SIG-M5 treated with dmso at 0.1 percent for 504 hours (cell line): ENCODE measurements at regions not wholly inside any gene's neighbourhood (a gene's known extent, or its start where the extent isn't known, plus 50 kb on each side); places are given as distances from the start of the nearest gene placed in this dataset.

ENCODE experiments used
- DNase-seq: peaks from one replicate; lab custom pipeline; 2025; ENCODE audit not compliant: unreplicated experiment; lab: John Stamatoyannopoulos, UW

DNA sequence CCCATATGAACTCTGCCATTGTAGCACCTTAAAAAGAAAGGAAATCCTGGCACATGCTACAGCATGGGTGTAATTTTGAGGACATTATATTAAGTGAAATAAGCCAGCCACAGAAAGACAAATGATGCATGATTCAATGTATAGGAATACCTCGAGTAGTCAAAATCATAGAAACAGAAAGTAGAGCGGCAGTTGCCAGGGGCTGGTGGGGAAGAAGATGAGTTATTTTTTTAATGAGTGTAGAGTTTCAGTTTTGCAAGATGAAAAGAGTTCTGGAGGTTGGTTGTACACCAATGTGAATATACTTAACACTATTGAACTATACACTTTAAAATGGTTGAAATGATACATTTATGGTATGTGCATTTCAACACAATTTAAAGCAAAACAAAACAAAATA lies 133.0 kb downstream of the ZDHHC21 start:
- no peak for DNase-seq

DNA sequence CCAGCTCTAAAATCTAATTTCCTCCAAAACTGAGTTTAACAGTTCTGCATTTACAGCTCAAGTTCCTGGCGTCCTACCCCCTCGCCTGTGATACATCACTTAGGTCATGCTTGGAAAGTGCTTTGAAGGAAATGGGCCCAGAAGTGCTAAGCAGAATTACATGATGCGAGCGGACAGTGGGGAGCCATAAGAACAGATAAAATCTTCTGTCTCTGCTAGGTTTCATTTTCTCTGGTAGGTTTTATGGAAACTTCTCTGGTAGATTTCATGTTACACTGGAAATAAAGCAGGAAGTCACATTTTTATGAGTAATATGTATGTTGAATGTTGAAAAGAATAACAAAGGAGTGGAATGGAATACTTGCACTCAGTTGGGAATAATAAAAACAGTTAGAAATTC lies 138.3 kb downstream of the ZDHHC21 start:
- no peak for DNase-seq

DNA sequence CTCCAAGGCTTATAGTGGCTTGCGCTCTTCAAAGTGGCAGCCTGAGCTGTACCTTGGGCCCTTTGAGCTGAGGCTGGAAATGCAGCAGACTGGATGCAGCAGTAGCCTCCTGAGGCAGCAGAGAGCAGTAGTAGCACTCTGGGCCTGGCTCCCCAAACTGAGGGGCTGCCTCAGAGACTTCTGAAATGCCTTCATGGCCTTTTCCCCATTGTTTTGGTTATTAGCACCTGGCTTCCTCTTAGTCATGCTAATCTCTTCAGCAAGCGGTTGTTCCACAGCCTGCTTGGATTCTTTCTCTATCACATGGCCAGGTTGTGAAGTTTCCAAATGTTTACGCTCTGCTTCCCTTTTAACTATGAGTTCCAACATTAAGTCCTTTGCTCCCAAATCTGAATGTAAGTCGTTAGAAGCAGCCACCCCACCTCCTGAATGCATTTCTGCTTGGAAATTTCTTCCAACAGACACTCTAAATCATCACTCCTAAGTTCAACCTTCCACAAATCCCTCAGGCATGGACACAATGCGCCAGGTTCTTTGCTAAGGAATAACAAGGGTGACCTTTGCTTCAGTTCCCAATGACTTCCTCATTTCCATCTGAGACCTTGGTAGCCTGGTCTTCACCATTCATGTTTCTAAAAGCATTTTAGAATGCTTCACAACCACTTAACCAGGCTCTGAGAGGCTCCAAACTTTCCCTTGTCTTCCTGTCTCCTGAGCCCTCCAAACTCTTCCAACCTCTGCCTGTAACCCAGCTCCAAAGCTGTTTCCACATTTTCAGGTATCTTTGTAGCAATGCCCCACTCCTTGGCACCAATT lies 145.8 kb downstream of the ZDHHC21 start:
- DNase-seq, result no peak

DNA sequence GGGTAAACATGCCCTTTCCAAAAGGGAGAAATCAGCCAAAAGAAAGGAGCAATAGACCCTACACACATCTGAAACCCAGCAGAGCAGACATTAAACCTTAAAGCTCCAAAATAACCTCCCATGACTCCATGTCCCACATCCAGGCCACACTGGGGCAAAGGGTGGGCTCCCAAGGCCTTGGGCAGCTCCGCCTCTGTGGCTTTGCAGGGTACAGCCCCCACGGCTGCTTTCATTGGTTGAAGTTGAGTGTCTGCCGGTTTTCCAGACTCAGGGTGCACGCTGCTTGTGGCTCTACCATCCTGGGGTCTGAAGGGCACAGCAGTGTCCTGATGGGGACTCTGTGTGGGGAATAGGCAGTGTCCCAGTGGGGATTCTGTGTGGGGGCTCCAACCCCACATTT lies 146.5 kb downstream of the ZDHHC21 start:
- no peak for DNase-seq

DNA sequence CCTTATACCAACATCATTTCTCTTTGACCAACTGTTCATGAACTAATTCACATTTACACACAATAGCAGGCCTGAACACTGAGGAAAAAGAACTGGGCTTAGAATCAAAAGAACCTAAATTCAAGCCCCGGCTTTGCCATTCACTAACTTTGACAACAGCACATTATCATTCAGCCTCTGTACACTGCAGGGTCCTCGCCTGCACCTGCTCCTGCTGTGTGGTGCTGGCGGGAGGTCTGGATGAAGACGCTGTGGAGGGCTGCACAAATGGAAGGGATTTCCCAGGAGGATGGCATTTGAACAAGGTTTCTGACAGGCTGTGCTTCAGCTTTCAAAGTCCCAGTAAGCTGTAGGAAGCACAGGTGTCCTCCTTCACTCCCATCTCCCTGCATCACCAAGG lies 151.2 kb downstream of the ZDHHC21 start:
- DNase-seq, result no peak

DNA sequence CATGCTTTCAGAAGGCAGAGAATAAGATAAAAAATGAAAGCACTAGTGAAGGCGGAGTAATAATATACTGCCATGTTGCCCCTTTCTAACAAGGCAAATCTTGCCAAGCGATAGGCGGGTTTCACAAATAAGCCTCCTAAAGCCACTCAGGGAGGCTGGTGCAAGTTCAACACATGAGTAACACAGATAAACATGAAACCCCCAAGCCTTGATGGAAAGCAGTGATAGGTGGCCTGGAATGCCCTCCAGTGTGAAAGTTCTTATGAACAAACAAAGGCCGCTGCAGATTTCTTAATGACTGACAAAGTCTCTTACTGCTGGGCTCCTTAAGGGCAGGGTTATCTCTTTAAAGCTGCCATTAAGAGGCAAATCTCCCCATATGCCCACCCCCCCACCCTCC lies 154.7 kb downstream of the ZDHHC21 start:
- no peak for DNase-seq

DNA sequence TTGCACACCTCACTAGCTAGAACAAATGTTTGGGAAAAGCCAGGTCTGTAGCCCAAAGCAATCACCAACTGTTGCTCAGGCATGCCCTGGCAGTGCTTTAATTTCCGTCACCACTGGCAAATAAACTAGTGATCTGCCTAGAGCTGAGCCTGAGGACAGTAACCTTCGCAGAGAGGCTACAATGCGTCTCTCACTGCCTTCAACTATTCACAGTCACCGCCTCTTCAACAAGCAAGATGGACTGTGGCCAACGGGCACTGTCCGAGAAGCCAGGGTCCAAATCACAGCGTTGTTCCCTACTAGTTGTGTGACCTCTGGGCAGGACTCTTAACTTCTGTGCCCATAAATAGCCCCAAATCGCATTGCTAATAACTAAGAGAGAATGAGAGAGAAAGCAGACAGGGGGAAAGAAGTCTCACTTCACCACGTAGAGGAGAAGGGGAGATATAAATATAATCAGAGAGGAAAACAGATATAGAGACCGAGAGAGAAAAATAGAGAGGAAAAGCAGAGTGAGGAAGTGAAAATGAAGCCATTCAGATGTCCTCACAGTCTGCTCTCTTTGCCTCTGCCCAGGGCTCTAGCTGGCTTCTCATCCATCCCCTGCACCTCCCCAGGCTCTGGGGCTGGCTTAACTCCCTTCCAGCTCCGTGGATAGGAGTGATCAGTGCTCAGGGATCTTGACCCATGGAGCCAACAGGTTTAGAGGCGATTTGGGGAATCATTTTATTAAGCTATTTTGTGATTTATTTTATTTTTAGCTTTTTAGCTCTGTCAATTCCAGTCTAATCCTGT lies 157.9 kb downstream of the ZDHHC21 start:
- DNase-seq, result no peak

DNA sequence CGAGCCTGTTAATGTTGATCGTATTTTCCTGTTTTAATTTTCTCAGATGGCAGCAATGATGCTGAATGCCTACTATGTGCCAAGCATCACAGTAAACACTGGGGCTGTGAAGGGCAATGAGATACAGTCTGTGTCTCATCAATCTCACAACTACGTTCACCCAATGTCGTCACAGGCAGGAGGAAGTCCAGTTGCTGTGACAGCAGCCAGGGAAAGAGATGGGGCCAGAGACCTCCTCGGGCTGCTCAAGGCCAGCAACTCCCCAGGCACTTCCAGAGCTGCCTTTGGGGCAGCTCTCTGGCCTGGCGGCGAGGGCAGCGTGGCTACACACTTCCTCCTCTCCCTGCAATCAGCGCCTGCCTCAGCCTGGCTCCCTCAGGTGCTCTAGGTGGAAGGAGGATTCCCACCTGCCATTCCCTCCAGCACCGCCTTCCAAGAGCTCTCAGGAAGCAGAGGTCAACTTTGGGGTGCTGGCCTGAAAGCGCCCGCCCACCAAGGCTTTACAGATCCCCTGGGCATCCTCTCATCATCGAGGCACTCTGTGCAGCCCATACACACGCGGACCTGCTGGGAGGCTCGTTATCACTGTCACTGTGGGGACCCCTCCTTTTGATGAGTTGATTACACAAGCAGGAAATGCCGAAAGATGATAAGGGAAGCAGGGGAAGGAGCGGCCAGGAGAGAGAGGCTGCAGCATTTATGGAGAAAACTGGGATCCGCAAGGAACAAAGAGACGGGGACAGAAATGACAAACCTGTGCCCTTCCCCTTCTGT lies 159.2 kb downstream of the ZDHHC21 start:
- DNase-seq, result no peak

DNA sequence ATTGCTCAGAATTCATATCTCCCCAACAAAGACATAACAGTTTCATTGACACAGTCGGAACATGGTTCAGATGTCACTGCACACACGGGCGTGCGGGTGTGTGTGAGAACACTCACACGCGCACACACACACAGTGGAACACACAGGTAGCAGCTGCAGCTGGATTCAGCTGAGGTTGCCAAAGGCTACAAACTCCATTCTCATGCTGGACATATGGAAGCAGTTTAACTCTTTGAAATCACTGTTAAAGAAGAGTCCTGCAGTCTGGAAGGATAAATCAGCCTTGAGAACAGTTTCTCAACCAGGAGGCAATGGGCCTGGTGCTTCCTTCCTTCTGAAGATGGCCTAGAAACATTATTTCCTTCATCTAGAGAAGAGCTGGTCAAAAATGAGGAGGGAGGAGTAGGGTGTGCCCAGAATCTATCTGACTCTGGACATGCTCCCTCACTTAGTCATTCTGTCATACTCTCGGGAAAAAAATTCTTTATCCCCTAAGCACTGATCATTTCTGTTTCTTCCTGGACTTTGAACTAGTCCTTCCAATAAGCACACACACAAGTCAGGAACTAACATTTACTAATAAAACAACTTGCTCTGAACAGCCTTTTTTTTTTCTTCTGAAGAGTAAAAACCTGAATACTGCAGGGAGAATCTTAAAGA lies 160.6 kb downstream of the ZDHHC21 start:
- no peak for DNase-seq

DNA sequence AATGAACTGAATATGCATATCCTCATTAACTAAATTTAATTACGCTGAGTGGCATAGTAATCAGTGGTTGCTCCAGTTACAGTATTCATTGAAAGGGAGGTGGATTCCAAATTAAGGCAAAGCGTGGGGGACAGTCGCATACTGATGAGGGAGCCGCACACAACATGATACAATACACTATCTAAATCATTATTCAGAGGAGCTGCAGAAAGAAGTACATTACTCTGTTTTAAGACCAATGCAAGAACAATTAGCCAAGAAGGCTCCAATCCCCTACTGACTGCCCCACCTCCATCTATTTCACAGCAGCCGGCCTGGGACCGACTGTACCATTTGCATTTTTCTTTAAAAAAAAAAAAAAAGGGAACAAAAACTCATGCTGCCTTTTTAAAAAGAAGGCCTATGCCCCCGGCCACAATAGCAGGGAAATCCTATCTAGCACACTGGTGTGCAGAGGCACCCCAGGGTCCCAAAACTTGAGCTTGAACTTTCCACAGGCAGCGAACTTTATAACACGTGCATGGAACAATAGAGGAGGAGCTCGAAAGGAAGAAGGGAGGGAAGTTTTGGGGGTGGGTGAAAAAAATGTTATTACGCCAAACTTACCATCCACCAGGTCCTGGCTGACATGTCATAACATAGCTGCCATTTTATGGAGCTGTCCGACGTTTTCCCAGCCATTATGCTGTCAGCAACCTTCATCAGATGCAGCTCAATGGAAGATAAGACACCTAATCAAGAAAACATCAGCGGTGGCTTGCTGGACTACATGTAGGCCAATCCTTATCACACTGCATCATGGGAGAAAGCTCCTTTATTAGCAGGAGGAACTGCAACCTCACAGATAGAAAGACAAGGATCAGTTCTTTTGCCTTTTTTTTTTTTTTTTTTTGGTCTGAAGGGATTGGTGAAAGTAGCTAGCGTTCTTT lies 161.6 kb downstream of the ZDHHC21 start:
- DNase-seq, result no peak

DNA sequence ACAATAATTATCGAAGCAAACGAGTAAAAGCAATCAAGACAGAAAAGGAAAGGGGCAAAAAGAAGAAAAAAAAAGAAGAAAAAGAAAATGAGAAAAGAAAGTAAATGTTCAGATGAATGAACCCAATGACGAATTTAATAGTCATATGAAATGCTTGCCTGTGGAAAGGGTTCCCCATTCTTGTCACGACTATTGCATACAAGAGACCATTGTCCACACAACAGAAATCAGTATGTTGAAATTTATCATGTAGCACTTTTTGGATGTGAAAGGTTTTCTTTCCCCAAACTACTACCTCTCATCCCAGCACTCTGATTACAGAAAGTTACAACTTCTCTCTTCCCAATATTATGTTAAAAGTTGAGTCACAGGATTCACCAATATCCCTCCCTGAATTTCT lies 162.4 kb downstream of the ZDHHC21 start:
- DNase-seq, result no peak

DNA sequence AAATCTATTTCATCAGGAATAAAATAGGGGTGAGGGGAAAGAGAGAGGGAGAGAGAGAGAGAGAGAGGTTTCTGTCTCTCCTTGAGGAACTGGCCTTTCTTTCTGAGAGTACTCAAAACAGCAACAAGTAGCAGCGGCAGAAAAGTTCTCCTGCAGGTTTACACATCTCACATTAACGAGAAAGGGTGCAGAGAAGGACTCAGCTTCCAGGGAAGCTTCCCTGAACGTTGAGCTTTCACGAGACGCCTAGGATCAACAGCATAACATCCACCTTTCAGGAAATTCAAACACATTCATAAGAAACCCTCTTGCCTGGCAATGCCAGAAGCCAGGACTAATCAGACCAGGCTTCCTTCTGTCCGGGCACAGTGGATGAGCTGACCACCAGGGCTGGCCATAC lies 162.9 kb downstream of the ZDHHC21 start:
- DNase-seq, result no peak

DNA sequence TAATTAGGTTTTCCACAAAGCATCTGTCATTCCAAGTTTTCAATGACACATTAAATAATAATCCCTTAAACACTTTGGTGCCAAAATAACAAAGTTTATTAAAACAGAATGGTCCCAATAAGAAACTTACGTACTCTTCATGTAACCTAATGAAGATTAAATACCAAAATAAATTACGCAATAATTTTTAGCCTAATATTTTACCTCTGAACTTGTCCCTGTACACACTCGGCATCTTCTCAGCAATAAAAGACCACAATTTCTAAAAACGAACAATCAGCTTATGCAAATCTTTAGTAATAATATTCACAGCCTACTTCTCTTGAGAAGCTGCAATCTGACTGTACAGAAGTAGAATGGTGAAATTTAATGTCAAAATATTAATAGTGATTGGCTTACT lies 163.6 kb downstream of the ZDHHC21 start:
- no peak for DNase-seq

DNA sequence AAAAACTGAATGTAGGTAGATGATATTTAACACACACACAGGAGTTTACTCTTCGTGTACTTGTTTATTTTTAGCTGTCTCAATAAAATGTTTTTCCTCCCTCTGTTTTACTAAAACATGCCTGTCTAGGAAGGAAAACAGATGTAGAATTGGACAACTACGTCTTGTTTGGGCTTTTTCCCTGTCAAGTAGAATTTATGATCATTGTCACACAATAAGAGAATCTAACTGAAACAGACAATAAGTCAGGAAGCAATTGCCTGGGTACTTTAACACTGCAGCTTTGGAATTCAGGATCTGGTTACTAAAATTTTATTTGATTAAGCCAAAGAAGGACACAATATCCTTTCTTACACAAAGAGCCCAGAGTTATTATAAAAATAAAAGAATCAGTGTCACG lies 164.2 kb downstream of the ZDHHC21 start:
- no peak for DNase-seq

DNA sequence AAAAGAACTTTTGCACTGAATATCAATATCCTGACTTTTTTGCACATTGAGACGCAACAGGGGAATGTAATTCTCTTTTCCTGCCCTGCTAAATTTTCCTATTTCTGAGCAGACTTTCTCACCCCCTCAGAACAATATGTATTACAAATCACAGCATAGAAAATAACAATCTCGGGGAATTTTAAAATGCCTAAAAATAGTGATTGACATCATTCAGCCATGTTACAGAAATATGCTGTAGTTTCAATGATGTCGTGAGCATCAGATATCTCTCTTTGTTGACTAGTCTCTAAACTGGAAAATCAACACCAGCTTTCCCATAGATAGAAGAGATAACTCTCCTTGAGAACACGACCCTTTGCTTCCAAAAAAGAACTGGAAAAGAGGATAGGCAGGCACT lies 166.7 kb downstream of the ZDHHC21 start:
- DNase-seq, result no peak

DNA sequence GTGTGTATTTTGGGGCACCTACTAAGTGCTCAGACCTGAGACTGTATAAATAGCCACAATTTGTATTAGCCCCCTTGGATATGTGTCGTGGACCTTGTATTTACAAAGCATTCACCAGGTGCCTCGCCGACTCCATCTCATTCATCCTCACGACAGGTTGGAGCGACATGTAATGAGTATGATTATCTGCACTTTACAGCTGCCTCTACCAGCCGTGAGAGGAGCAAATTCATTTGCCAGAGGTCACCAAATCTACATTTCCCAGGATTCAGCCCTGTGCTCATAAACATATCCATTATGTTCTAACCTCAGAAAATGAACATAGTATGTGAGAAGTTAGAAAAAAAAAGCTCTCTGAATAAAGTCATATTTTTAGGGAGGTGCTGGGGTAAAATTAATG lies 167.4 kb downstream of the ZDHHC21 start:
- no peak for DNase-seq

DNA sequence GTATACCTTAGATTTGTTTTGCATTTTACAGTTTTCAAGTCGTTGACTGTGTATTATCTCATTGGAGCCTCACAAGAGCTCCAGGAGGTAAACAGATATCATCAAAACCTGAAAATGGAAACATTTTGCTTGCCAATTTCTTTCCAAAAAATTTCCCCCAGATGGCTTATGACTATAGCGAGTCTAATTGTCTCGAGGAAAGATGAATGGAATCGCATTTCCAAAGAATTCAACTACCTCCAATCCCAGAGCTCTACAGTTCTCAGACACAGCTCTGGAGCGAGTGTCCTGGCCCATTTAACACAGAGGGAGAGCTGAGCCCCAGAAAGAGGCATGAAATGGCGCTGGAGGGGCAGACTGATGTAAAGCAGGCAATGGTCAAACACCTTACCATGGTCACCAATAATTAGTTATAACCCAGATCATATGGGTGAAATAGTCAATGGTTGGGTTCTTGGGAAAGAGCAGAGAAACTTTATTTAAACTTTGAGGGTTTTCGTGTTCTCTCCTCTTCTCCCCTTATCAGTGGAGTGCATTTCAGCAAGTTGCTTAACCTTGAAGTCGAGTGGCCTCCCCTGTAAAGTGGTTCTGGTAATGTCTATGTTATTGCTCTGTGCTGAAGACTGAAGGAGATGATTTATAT lies 168.2 kb downstream of the ZDHHC21 start:
- no peak for DNase-seq

DNA sequence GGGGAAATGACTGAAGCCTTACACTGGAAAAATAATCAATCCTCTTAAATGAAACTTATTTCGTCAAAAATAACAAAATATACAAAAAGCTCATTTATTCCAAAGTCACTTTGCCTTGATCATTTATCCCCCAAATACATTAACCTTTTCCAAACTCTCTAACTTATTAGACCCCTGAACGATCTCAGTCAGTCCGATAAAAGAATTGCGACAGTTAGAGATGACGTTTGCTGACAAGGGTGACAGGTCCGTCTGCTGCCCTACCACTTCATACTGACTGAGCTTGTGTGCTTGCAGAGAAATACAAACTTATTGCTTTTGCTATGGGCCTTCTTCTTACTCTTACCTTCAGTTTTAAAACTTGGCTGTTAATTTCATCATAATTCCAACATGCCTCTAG lies 169.7 kb downstream of the ZDHHC21 start:
- DNase-seq, result no peak

DNA sequence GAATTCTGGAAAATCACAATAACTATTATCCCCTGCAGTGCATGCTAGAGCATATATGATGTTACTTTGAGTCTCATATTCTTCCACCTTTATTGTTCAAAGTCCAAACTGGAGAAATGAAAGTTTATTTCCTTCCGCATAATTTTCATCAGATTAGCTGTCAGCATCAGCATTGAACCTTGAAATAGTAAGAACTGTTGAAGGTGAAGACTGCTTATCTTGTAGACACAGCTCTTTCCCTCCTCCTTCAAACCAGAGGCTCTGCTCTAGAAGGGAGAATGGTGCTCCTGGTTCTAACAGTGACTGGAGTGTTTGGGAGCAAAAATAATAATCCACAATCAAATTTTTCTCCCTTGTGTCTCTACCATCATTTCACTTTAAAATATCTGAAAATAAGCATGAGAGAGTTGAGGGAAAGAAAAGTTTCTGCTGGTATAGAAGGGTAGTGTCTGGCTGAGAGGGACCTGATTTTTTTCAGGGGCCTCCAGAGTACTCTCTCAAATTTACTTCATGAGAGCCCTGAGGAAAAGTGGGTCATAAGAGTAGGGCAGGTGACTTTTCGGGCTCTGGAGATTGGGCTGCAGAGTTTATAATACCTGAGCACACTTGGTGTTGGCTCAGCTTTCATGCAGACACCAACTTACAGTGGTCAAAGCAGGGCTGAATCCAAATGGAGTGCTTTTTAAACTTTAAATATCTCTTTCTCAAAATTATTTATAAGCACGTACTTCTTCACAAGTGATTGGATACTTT lies 170.4 kb downstream of the ZDHHC21 start:
- DNase-seq, result no peak
